ENCODE measurements at regions not wholly inside any gene's neighbourhood (a gene's known extent, or its start where the extent isn't known, plus 50 kb on each side); places are given as distances from the start of the nearest gene placed in this dataset.

GRCh38 chr12:59383079-59383822 lies 212.6 kb upstream of the SLC16A7 start:
- ATAC-seq (ENCODE audit: low FRiP score) (no peak), DNase-seq (no peak)
- Histone ChIP-seq H3K27ac (ENCODE audit: low read depth in 1 of 2, low read length in 2 of 2) (no peak overlapping the region), H3K9me3 (ENCODE audit: control insufficient read depth, low read length) (no peaks in the 10 kb centered on the region), H3K36me3 (ENCODE audit: control insufficient read depth in 1 of 2, insufficient read depth in 2 of 2, low read length in 1 of 2) (no peaks in the 10 kb centered on the region), H3K27me3 (ENCODE audit: control insufficient read depth in 1 of 2, insufficient read depth in 2 of 2, low read length in 1 of 2) (no peaks in the 10 kb centered on the region), H3K4me1 (ENCODE audit: control insufficient read depth in 1 of 2, insufficient read depth in 2 of 2, low read length in 2 of 2) (no peaks in the 10 kb centered on the region), H3K4me3 (ENCODE audit: low read length in 2 of 2) (no peak overlapping the region)
- intact Hi-C loops (cut with DNase I): no loop called here
- WGBS, 2 donors: 78 to 84% methylated on average over 1 of the region's 1 CpG

DNA sequence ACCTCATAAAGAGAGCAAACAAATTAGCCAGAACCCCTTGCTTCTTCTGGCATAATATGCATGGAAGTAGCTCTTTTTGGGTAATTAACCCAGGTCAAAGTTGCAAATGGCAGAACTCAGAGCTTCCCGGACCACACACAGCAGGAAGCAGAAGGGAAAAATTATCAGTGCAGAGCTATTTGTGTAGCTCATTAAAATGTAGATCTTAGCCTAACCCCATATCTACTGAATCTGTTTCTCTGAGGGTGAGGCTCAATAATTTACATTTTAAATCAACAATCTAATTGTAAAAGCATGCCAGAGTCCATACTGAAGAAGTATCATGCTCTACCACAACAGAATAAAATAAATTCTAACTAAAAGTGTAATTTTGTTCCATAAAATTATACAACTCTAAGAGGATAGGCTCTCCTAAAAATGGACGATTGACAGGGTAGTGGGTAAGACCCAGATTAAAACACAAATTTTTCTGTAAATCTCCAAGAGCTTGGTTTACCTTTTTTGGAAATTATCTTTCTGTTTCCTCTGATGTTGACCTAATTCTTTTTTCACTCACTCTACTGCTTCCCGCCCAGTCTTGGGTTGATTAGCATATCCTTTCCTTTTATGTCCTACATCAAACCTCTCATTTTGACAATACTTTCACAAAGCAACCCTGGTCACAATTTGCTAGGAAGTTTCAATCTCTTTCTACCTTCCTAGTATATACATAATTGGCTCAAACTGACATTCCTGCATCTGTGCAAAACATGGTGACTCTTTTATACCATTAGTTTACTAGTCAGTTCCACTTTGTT lies 213.3 kb upstream of the SLC16A7 start:
- WGBS, 2 donors: 65 to 66% methylated on average over 3 of the region's 3 CpGs

DNA sequence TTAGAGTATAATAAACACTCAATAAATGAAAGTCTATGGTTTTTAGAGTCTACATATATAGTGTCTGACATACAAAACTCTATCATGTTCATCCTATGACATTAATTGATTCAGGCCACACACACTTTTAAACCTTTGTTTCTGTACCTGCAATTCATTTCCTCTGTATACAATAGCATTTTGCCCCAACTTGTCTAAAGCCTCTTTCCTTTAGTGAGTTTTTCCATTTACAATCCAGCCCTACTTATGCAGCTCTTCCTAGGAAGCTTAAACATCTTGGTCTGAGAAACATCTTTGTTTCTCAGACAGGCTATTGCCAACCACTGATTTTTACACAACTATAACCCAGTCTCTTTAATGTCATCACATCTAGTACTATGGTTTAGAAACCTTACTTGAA lies 214.7 kb upstream of the SLC16A7 start:
- H3K4me1 ChIP-seq (ENCODE audit: control insufficient read depth in 1 of 2, insufficient read depth in 2 of 2, low read length in 2 of 2): no peaks in the 10 kb centered on the region
- no peaks in the 10 kb centered on the region for H3K9me3 ChIP-seq (ENCODE audit: control insufficient read depth, low read length)
- no peak overlapping the region for H3K27ac ChIP-seq (ENCODE audit: low read depth in 1 of 2, low read length in 2 of 2)
- H3K4me3 ChIP-seq (ENCODE audit: low read length in 2 of 2): no peak overlapping the region
- H3K27me3 ChIP-seq (ENCODE audit: control insufficient read depth in 1 of 2, insufficient read depth in 2 of 2, low read length in 1 of 2): no peaks in the 10 kb centered on the region
- intact Hi-C loops (cut with DNase I): no loop called here
- no peaks in the 10 kb centered on the region for H3K36me3 ChIP-seq (ENCODE audit: control insufficient read depth in 1 of 2, insufficient read depth in 2 of 2, low read length in 1 of 2)
- no peak for ATAC-seq (ENCODE audit: low FRiP score)
- DNase-seq: no peak

More for the DNA sequence above, 213.3 kb upstream of the SLC16A7 start:
- H3K27me3 ChIP-seq (ENCODE audit: control insufficient read depth in 1 of 2, insufficient read depth in 2 of 2, low read length in 1 of 2): no peaks in the 10 kb centered on the region
- DNase-seq: no peak
- no peak overlapping the region for H3K4me3 ChIP-seq (ENCODE audit: low read length in 2 of 2)
- no peaks in the 10 kb centered on the region for H3K36me3 ChIP-seq (ENCODE audit: control insufficient read depth in 1 of 2, insufficient read depth in 2 of 2, low read length in 1 of 2)
- no peak for ATAC-seq (ENCODE audit: low FRiP score)
- H3K9me3 ChIP-seq (ENCODE audit: control insufficient read depth, low read length): no peaks in the 10 kb centered on the region
- no peaks in the 10 kb centered on the region for H3K4me1 ChIP-seq (ENCODE audit: control insufficient read depth in 1 of 2, insufficient read depth in 2 of 2, low read length in 2 of 2)
- intact Hi-C loops (cut with DNase I): no loop called here
- H3K27ac ChIP-seq (ENCODE audit: low read depth in 1 of 2, low read length in 2 of 2): no peak overlapping the region

DNA sequence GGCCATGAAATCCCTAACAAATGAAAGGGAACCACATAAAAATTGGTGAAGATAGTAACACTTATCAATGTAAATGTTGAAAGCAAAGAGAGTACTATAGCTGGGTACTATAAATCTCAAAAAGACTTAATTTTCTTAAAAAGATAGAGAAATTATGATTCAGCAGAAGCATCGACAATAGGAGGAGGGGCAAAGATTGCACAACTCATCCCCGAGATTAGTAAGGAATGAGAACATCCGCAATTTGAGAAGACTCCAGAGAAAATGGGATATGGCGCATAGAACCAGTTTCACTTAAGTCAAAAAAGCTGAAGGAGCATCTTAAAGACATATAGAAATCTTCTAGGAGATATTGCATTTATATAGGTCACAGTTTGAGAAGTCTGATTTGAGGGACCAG lies 220.2 kb upstream of the SLC16A7 start:
- H3K4me1 ChIP-seq (ENCODE audit: control insufficient read depth in 1 of 2, insufficient read depth in 2 of 2, low read length in 2 of 2): no peaks in the 10 kb centered on the region
- H3K9me3 ChIP-seq (ENCODE audit: control insufficient read depth, low read length): no peaks in the 10 kb centered on the region
- 95 to 96% methylated on average over 4 of the region's 4 CpGs for WGBS, 2 donors
- DNase-seq (no peak), ATAC-seq (ENCODE audit: low FRiP score) (no peak)
- no peaks in the 10 kb centered on the region for H3K36me3 ChIP-seq (ENCODE audit: control insufficient read depth in 1 of 2, insufficient read depth in 2 of 2, low read length in 1 of 2)
- no peak overlapping the region for H3K4me3 ChIP-seq (ENCODE audit: low read length in 2 of 2)
- no peaks in the 10 kb centered on the region for H3K27me3 ChIP-seq (ENCODE audit: control insufficient read depth in 1 of 2, insufficient read depth in 2 of 2, low read length in 1 of 2)
- intact Hi-C loops (cut with DNase I): no loop called here
- H3K27ac ChIP-seq (ENCODE audit: low read depth in 1 of 2, low read length in 2 of 2): no peak overlapping the region

- DNase-seq (no peak), ATAC-seq (ENCODE audit: low FRiP score) (no peak)
- Histone ChIP-seq H3K36me3 (ENCODE audit: control insufficient read depth in 1 of 2, insufficient read depth in 2 of 2, low read length in 1 of 2) (no peaks in the 10 kb centered on the region), H3K9me3 (ENCODE audit: control insufficient read depth, low read length) (no peaks in the 10 kb centered on the region), H3K4me1 (ENCODE audit: control insufficient read depth in 1 of 2, insufficient read depth in 2 of 2, low read length in 2 of 2) (no peaks in the 10 kb centered on the region), H3K4me3 (ENCODE audit: low read length in 2 of 2) (no peak overlapping the region), H3K27me3 (ENCODE audit: control insufficient read depth in 1 of 2, insufficient read depth in 2 of 2, low read length in 1 of 2) (no peaks in the 10 kb centered on the region), H3K27ac (ENCODE audit: low read depth in 1 of 2, low read length in 2 of 2) (no peak overlapping the region)
- intact Hi-C loops (cut with DNase I): no loop called here
- WGBS, 2 donors: 65 to 76% methylated on average over 1 of the region's 1 CpG
These were observed 221.0 kb upstream of the SLC16A7 start for GRCh38 chr12:59374783-59375182.

DNA sequence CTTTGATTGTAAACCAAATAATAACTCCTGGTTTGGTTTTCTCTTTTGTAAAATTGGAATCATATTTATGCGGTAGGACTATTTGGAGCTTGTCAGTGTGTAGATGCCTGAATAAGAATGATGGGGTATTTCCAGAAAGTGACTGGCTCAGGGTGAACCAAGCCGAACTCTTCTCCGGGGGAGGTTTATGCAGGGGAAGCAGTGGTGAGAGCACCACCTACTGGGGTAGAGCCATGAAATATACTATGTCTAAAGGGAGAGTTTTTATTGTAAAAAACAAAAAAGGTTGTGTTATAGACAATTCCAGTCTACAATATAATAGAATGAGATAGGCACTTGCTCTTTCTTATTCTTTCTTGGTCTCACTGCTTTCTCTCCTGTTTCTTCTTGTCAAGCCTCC lies 222.9 kb upstream of the SLC16A7 start:
- Histone ChIP-seq H3K9me3 (ENCODE audit: control insufficient read depth, low read length) (no peaks in the 10 kb centered on the region), H3K27me3 (ENCODE audit: control insufficient read depth in 1 of 2, insufficient read depth in 2 of 2, low read length in 1 of 2) (no peaks in the 10 kb centered on the region), H3K4me1 (ENCODE audit: control insufficient read depth in 1 of 2, insufficient read depth in 2 of 2, low read length in 2 of 2) (no peaks in the 10 kb centered on the region), H3K27ac (ENCODE audit: low read depth in 1 of 2, low read length in 2 of 2) (no peak overlapping the region), H3K4me3 (ENCODE audit: low read length in 2 of 2) (no peak overlapping the region), H3K36me3 (ENCODE audit: control insufficient read depth in 1 of 2, insufficient read depth in 2 of 2, low read length in 1 of 2) (no peaks in the 10 kb centered on the region)
- no peak for DNase-seq
- ATAC-seq (ENCODE audit: low FRiP score): no peak
- 38 to 60% methylated on average over 3 of the region's 3 CpGs for WGBS, 2 donors
- intact Hi-C loops (cut with DNase I): no loop called here

GRCh38 chr12:59370933-59371332 lies 224.9 kb upstream of the SLC16A7 start:
- no peak overlapping the region for H3K27ac ChIP-seq (ENCODE audit: low read depth in 1 of 2, low read length in 2 of 2)
- 86 to 90% methylated on average over 3 of the region's 3 CpGs for WGBS, 2 donors
- H3K9me3 ChIP-seq (ENCODE audit: control insufficient read depth, low read length): no peaks in the 10 kb centered on the region
- ATAC-seq (ENCODE audit: low FRiP score) (no peak), DNase-seq (no peak)
- intact Hi-C loops (cut with DNase I): no loop called here
- H3K4me3 ChIP-seq (ENCODE audit: low read length in 2 of 2): no peak overlapping the region
- no peaks in the 10 kb centered on the region for H3K36me3 ChIP-seq (ENCODE audit: control insufficient read depth in 1 of 2, insufficient read depth in 2 of 2, low read length in 1 of 2)
- no peaks in the 10 kb centered on the region for H3K27me3 ChIP-seq (ENCODE audit: control insufficient read depth in 1 of 2, insufficient read depth in 2 of 2, low read length in 1 of 2)
- no peaks in the 10 kb centered on the region for H3K4me1 ChIP-seq (ENCODE audit: control insufficient read depth in 1 of 2, insufficient read depth in 2 of 2, low read length in 2 of 2)

DNA sequence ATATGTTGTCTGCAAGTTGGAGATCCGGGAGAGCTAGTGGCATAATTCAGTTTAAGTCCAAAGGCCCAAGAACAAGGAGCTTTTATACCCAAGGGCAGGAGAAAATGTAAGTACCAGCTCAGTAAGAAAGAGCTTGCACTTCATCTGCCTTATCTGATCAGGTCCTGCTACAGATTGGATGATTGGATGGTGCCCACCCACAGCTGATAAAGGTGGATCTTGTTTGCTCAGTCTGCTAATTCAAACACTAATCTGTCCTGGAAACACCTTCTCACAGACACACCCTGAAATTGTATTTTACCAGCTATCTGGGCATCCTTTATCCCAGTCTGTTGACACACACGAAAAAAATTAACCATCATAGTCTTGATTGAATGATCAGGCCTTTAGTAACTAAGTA lies 230.7 kb upstream of the SLC16A7 start:
- Histone ChIP-seq H3K36me3 (ENCODE audit: control insufficient read depth in 1 of 2, insufficient read depth in 2 of 2, low read length in 1 of 2) (no peaks in the 10 kb centered on the region), H3K27ac (ENCODE audit: low read depth in 1 of 2, low read length in 2 of 2) (no peak overlapping the region), H3K4me1 (ENCODE audit: control insufficient read depth in 1 of 2, insufficient read depth in 2 of 2, low read length in 2 of 2) (no peaks in the 10 kb centered on the region), H3K9me3 (ENCODE audit: control insufficient read depth, low read length) (no peaks in the 10 kb centered on the region), H3K4me3 (ENCODE audit: low read length in 2 of 2) (no peak overlapping the region), H3K27me3 (ENCODE audit: control insufficient read depth in 1 of 2, insufficient read depth in 2 of 2, low read length in 1 of 2) (no peaks in the 10 kb centered on the region)
- ATAC-seq (ENCODE audit: low FRiP score): no peak
- intact Hi-C loops (cut with DNase I): no loop called here
- no peak for DNase-seq
- 89 to 94% methylated on average over 2 of the region's 2 CpGs for WGBS, 2 donors

- WGBS, 2 donors: 14 to 33% methylated on average over 1 of the region's 1 CpG
- DNase-seq (no peak), ATAC-seq (ENCODE audit: low FRiP score) (no peak)
- H3K4me1 ChIP-seq (ENCODE audit: control insufficient read depth in 1 of 2, insufficient read depth in 2 of 2, low read length in 2 of 2): no peaks in the 10 kb centered on the region
- no peaks in the 10 kb centered on the region for H3K27me3 ChIP-seq (ENCODE audit: control insufficient read depth in 1 of 2, insufficient read depth in 2 of 2, low read length in 1 of 2)
- no peak overlapping the region for H3K4me3 ChIP-seq (ENCODE audit: low read length in 2 of 2)
- intact Hi-C loops (cut with DNase I): no loop called here
- no peaks in the 10 kb centered on the region for H3K9me3 ChIP-seq (ENCODE audit: control insufficient read depth, low read length)
- H3K36me3 ChIP-seq (ENCODE audit: control insufficient read depth in 1 of 2, insufficient read depth in 2 of 2, low read length in 1 of 2): no peaks in the 10 kb centered on the region
- no peak overlapping the region for H3K27ac ChIP-seq (ENCODE audit: low read depth in 1 of 2, low read length in 2 of 2)
These were observed 238.0 kb upstream of the SLC16A7 start for GRCh38 chr12:59357811-59358210.

Data from aorta (tissue), 5 donors.